Ascending aorta (tissue), 2 donors: ENCODE measurements at regions not wholly inside any gene's neighbourhood (a gene's known extent, or its start where the extent isn't known, plus 50 kb on each side); places are given as distances from the start of the nearest gene placed in this dataset.
"Not testable (repeated sequence)": the region's sequence is repeated elsewhere in the genome, so short reads cannot be mapped to it uniquely, and the experiment has no call there.

Source experiments
- DNase-seq, 2 donors: peaks; one replicate each; pipeline ENCODE4 v3.0.0-alpha.2; 2019; ENCODE audit warnings: low spot score in 2 of 2
- H3K27ac ChIP-seq, 2 donors: fragments of 200-600 bp; sonication (generic); one replicate each; pipeline ENCODE4 v1.5.1; 2016 to 2017; ENCODE audit warnings: mild to moderate bottlenecking in 1 of 2
- H3K27me3 ChIP-seq: fragments of 200-600 bp; sonication (generic); one replicate; pipeline ENCODE4 v1.5.1; 2017
- H3K36me3 ChIP-seq, 2 donors: fragments of 200-600 bp; sonication (generic); one replicate each; pipeline ENCODE4 v1.5.1; 2016
- H3K4me1 ChIP-seq, 2 donors: fragments of 200-600 bp; sonication (generic); one replicate each; pipeline ENCODE4 v1.5.1; 2016 to 2017; ENCODE audit warnings: mild to moderate bottlenecking in 1 of 2
- H3K4me3 ChIP-seq, 2 donors: fragments of 200-600 bp; sonication (generic); one replicate each; pipeline ENCODE4 v1.5.1; 2016 to 2017; ENCODE audit warnings: mild to moderate bottlenecking in 1 of 2
- H3K9me3 ChIP-seq, 2 donors: fragments of 200-600 bp; sonication (generic); one replicate each; pipeline ENCODE4 v1.5.1; 2016
- intact Hi-C: fragments of 100-400 bp; cut with DNase I; formaldehyde crosslinking; loops from one replicate; pipeline ENCODE4 v1.15.1; 2023
- TF ChIP-seq, protein P1 (sequence below), 3 experiments: fragments of 200-600 bp in 2 of 3; fragments of 450-650 bp in 1 of 3; sonication (generic) in 2 of 3; IDR thresholded peaks; one replicate each; pipeline ENCODE4 v1.5.1; 2016 to 2019; ENCODE audit warnings: antibody characterized with exemption in 3 of 3, mild to moderate bottlenecking in 1 of 3, moderate library complexity in 1 of 3

DNA sequence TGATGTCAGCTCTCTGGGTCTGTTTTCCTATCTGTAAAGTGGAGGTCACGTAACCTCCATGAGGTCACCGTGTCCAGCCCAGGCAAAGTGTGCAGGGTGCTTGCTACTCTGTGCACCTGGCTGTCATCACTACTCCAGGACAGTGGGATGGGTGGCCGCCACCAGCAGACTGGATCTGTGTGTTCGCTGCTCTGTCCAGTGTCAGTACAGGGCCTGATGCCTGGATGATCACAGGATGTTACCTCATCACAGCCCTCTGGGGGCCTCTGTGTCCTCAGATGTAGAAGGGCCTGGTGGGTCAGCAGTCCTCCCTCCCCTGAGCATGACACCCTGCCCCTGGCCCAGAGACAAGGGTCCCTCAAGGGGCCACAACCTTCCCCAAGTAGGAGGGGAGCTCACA is 80.0 kb downstream of the KCNJ18 start:
- Histone ChIP-seq H3K9me3 (no peaks in the 10 kb centered on the region), H3K27ac (no peak overlapping the region), H3K36me3 (no peaks in the 10 kb centered on the region), H3K4me3 (no peak overlapping the region), H3K27me3 (no peaks in the 10 kb centered on the region), H3K4me1 (no peaks in the 10 kb centered on the region)
- DNase-seq = no peak
- TF ChIP-seq, protein P1, sequence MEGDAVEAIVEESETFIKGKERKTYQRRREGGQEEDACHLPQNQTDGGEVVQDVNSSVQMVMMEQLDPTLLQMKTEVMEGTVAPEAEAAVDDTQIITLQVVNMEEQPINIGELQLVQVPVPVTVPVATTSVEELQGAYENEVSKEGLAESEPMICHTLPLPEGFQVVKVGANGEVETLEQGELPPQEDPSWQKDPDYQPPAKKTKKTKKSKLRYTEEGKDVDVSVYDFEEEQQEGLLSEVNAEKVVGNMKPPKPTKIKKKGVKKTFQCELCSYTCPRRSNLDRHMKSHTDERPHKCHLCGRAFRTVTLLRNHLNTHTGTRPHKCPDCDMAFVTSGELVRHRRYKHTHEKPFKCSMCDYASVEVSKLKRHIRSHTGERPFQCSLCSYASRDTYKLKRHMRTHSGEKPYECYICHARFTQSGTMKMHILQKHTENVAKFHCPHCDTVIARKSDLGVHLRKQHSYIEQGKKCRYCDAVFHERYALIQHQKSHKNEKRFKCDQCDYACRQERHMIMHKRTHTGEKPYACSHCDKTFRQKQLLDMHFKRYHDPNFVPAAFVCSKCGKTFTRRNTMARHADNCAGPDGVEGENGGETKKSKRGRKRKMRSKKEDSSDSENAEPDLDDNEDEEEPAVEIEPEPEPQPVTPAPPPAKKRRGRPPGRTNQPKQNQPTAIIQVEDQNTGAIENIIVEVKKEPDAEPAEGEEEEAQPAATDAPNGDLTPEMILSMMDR (IDR thresholded peaks at IDR 0.05) = no peak
- intact Hi-C loops = no loop called here

- H3K4me1 ChIP-seq, H3K27ac ChIP-seq, H3K36me3 ChIP-seq, DNase-seq, H3K27me3 ChIP-seq, H3K4me3 ChIP-seq, intact Hi-C loops, H3K9me3 ChIP-seq: not testable (repeated sequence)
These were observed 80.8 kb downstream of the KCNJ18 start for GRCh38 chr17:21772991-21773713.

GRCh38 chr17:21774263-21774662 is 81.9 kb downstream of the KCNJ18 start:
- no peaks in the 10 kb centered on the region for H3K9me3 ChIP-seq
- H3K4me3 ChIP-seq = no peak overlapping the region
- no peak overlapping the region for H3K27ac ChIP-seq
- H3K36me3 ChIP-seq = no peaks in the 10 kb centered on the region
- H3K4me1 ChIP-seq = no peaks in the 10 kb centered on the region
- DNase-seq = no peak
- no peaks in the 10 kb centered on the region for H3K27me3 ChIP-seq
- intact Hi-C loops = no loop called here
- TF ChIP-seq, protein P1 (IDR thresholded peaks at IDR 0.05) = no peak

DNA sequence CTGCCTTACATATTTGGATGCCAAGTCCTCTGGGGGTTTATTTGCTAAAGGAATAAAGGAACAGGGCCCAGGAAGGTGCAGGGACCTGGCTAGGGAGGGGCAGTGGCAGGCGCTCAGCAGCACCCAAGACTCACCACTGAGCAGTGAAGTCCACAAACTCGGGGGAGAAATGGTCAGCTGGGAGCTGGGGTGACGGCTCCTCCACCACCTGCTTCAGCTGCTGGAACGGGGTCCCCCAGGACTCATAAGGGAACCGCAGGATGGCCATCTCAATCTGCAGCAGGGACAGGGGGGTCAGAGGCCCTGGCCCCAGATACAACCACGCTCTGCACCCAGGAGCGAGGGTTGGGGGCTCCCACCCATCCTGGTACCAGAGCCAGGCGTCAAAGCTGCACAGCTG is 83.2 kb downstream of the KCNJ18 start:
- intact Hi-C loops, H3K4me1 ChIP-seq, H3K27me3 ChIP-seq, DNase-seq, H3K27ac ChIP-seq, H3K9me3 ChIP-seq, H3K36me3 ChIP-seq, H3K4me3 ChIP-seq: not testable (repeated sequence)

- H3K4me1 ChIP-seq, DNase-seq, intact Hi-C loops, H3K4me3 ChIP-seq, H3K9me3 ChIP-seq, H3K27me3 ChIP-seq, H3K27ac ChIP-seq, H3K36me3 ChIP-seq: not testable (repeated sequence)
These were observed 84.6 kb downstream of the KCNJ18 start for GRCh38 chr17:21776921-21777320.

DNA sequence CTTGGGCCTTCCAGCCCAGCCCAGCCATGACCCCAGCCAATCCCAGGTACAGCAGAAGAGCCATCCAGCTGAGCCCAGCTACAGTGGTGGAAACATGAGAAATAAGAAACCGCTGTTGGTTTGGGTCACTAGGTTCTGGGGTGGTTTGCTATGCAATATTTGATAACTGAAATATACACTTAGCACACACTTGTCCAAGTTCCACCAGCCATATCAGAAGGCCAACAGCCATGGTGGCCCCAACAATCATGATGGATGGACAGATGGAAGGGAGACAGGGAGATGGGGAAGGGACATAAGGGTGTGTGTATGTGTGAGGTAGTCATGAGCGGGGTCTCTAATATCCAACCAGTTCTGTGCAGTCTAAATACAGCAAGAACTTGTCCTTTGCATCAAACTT is 86.5 kb downstream of the KCNJ18 start:
- H3K4me1 ChIP-seq, intact Hi-C loops, DNase-seq, H3K27ac ChIP-seq, H3K4me3 ChIP-seq, H3K36me3 ChIP-seq, H3K27me3 ChIP-seq, H3K9me3 ChIP-seq: not testable (repeated sequence)

DNA sequence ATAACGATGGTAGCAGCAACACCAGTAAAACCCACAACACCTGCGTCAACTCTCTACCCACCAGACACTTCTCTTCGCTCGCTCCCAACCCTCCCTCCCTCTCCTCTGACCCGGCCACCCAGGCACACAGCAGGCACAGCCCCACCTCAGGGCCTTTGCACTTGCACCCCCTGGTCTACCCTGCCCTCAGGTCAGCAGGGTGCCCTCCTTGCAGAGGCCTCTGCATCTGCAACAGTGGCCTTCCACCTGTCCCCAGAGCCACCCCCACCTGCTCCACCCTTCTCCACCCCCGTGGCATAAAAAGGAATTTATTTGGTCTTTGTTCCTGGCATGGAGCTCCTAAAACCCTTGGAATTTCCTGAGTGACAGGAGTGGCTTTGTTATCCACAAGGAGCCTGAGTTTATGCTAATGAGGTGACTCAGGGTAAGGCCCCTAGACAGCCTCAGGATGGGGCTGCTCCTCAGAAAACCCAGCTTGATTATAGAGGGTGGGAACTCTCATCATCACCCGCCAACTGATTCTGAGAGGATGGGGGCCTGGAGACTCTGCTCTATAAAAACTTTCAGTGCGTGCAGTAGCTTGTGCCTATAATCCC is 88.1 kb downstream of the KCNJ18 start:
- H3K9me3 ChIP-seq, H3K4me1 ChIP-seq, H3K27ac ChIP-seq, DNase-seq, H3K27me3 ChIP-seq, H3K36me3 ChIP-seq, H3K4me3 ChIP-seq, intact Hi-C loops: not testable (repeated sequence)

- DNase-seq, H3K36me3 ChIP-seq, intact Hi-C loops, H3K9me3 ChIP-seq, H3K27me3 ChIP-seq, H3K4me3 ChIP-seq, H3K27ac ChIP-seq, H3K4me1 ChIP-seq: not testable (repeated sequence)
These were observed 88.8 kb downstream of the KCNJ18 start for GRCh38 chr17:21780919-21781665.

GRCh38 chr17:21781666-21782024 is 89.3 kb downstream of the KCNJ18 start:
- H3K4me1 ChIP-seq, DNase-seq, intact Hi-C loops, H3K9me3 ChIP-seq, H3K36me3 ChIP-seq, H3K27me3 ChIP-seq, H3K27ac ChIP-seq, H3K4me3 ChIP-seq: not testable (repeated sequence)

DNA sequence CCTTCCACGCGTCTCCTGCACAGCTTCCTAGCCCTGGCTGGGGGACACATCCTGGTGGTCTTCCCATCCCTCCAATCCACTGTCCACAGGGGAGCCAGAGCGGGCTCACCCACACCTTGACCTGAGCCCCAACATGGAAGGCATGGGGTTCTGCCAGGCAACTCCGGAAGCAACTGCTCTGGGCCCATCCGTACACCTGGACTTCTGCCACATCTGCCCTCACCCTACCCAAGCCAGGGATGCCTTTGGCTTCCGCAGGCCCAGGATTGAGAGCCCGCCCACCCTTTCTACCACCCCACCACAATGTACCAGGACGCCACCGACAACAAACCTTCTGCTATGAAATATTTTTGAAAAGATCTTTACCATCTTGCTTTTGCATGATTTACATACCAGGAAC is 89.8 kb downstream of the KCNJ18 start:
- H3K36me3 ChIP-seq, H3K4me3 ChIP-seq, intact Hi-C loops, H3K9me3 ChIP-seq, H3K27me3 ChIP-seq, DNase-seq, H3K27ac ChIP-seq, H3K4me1 ChIP-seq: not testable (repeated sequence)

- H3K9me3 ChIP-seq, DNase-seq, intact Hi-C loops, H3K4me1 ChIP-seq, H3K4me3 ChIP-seq, H3K36me3 ChIP-seq, H3K27me3 ChIP-seq, H3K27ac ChIP-seq: not testable (repeated sequence)
These were observed 90.3 kb downstream of the KCNJ18 start for GRCh38 chr17:21782604-21783003.

GRCh38 chr17:21783017-21783416 is 90.7 kb downstream of the KCNJ18 start:
- H3K9me3 ChIP-seq, DNase-seq, H3K27me3 ChIP-seq, H3K36me3 ChIP-seq, intact Hi-C loops, H3K27ac ChIP-seq, H3K4me3 ChIP-seq, H3K4me1 ChIP-seq: not testable (repeated sequence)
